HL-60 (cell line): ENCODE measurements at regions not wholly inside any gene's neighbourhood (a gene's known extent, or its start where the extent isn't known, plus 50 kb on each side); places are given as distances from the start of the nearest gene placed in this dataset.
"Not testable (repeated sequence)": the region's sequence is repeated elsewhere in the genome, so short reads cannot be mapped to it uniquely, and the experiment has no call there.

ENCODE experiments used
- CTCF ChIP-seq: IDR thresholded peaks from one replicate; pipeline ENCODE4 v1.5.1; 2011; ENCODE audit warnings: low read length, control low read depth, inconsistent platforms; ENCODE audit not compliant: insufficient read depth
- GABPA ChIP-seq: IDR thresholded peaks from 2 replicates; pipeline ENCODE4 v1.6.1; 2012; ENCODE audit warnings: low read depth
- POLR2AphosphoS5 ChIP-seq: IDR thresholded peaks from 2 replicates; pipeline ENCODE4 v1.6.1; 2012; ENCODE audit warnings: low read depth
- SPI1 ChIP-seq: IDR thresholded peaks from 2 replicates; pipeline ENCODE4 v1.6.1; 2012; ENCODE audit warnings: low read depth, mild to moderate bottlenecking, borderline replicate concordance
- TF ChIP-seq, protein P1 (sequence below): IDR thresholded peaks from 2 replicates; pipeline ENCODE4 v1.6.1; 2012; ENCODE audit warnings: low read depth; ENCODE audit not compliant: insufficient replicate concordance

- TF ChIP-seq CTCF, POLR2AphosphoS5, GABPA, SPI1: not testable (repeated sequence)
- TF ChIP-seq, protein P1, sequence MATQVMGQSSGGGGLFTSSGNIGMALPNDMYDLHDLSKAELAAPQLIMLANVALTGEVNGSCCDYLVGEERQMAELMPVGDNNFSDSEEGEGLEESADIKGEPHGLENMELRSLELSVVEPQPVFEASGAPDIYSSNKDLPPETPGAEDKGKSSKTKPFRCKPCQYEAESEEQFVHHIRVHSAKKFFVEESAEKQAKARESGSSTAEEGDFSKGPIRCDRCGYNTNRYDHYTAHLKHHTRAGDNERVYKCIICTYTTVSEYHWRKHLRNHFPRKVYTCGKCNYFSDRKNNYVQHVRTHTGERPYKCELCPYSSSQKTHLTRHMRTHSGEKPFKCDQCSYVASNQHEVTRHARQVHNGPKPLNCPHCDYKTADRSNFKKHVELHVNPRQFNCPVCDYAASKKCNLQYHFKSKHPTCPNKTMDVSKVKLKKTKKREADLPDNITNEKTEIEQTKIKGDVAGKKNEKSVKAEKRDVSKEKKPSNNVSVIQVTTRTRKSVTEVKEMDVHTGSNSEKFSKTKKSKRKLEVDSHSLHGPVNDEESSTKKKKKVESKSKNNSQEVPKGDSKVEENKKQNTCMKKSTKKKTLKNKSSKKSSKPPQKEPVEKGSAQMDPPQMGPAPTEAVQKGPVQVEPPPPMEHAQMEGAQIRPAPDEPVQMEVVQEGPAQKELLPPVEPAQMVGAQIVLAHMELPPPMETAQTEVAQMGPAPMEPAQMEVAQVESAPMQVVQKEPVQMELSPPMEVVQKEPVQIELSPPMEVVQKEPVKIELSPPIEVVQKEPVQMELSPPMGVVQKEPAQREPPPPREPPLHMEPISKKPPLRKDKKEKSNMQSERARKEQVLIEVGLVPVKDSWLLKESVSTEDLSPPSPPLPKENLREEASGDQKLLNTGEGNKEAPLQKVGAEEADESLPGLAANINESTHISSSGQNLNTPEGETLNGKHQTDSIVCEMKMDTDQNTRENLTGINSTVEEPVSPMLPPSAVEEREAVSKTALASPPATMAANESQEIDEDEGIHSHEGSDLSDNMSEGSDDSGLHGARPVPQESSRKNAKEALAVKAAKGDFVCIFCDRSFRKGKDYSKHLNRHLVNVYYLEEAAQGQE, result not testable (repeated sequence)
Observed at GRCh38 chr16:21376196-21376899, 98.3 kb upstream of the CRYM start.
